SU-DHL-6 (cell line): ENCODE measurements at regions not wholly inside any gene's neighbourhood (a gene's known extent, or its start where the extent isn't known, plus 50 kb on each side); places are given as distances from the start of the nearest gene placed in this dataset.

ENCODE experiments used
- CTCF ChIP-seq: fragments of 200-600 bp; sonication (generic); IDR thresholded peaks from one replicate; pipeline ENCODE4 v1.5.1; 2017; ENCODE audit warnings: antibody characterized with exemption, mild to moderate bottlenecking, low read length, moderate library complexity; ENCODE audit not compliant: insufficient read depth, poor library complexity, severe bottlenecking
- EZH2phosphoT487 ChIP-seq: fragments of 200-600 bp; sonication (generic), shearing (Covaris generic); conservative IDR thresholded peaks from 2 replicates; pipeline ENCODE4 v1.6.1; 2018; ENCODE audit warnings: mild to moderate bottlenecking, antibody characterized with exemption, low read length, moderate library complexity, mixed read lengths

GRCh38 chr22:27588268-27588667 is 213.3 kb downstream of the MN1 start:
- TF ChIP-seq CTCF (no peak), EZH2phosphoT487 (no peak)
